GM18507 (cell line): ENCODE measurements at regions not wholly inside any gene's neighbourhood (a gene's known extent, or its start where the extent isn't known, plus 50 kb on each side); places are given as distances from the start of the nearest gene placed in this dataset.

Experiments used
- DNase-seq: peaks from one replicate; pipeline ENCODE4 v3.0.0; 2011; ENCODE audit warnings: low read depth; ENCODE audit not compliant: insufficient read length; ENCODE audit errors: extremely low spot score
- FAIRE-seq: peaks from 2 replicates; lab custom pipeline; 2011; peaks lifted over from hg19 to GRCh38; lab: Jason Lieb, UNC

GRCh38 chr11:116605543-116606459, 167.0 kb downstream of the BUD13 start:
- FAIRE-seq (no peak), DNase-seq (no peak)

- DNase-seq (no peak), FAIRE-seq (no peak)
These were observed 169.0 kb downstream of the BUD13 start for GRCh38 chr11:116603728-116604323.

DNA sequence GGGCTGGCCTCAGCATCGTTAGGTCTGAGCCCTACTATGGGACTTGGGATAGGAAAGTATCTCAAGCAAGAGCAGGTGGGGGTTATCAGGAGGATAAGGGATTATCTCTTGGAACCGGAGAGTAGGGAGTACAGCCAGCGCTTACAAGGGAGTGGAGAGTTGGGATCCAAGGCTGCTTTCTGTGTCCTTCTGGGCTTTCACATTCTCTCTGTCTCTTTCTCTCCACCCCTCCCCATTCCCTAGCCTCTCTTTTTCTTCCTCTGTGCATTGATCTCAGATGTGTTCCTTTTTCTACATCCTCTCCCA, 170.2 kb downstream of the BUD13 start:
- FAIRE-seq, result no peak

GRCh38 chr11:116601814-116602636, 170.8 kb downstream of the BUD13 start:
- no peak for FAIRE-seq
- DNase-seq, result no peak

More for the DNA sequence above, 170.2 kb downstream of the BUD13 start:
- DNase-seq, result no peak

DNA sequence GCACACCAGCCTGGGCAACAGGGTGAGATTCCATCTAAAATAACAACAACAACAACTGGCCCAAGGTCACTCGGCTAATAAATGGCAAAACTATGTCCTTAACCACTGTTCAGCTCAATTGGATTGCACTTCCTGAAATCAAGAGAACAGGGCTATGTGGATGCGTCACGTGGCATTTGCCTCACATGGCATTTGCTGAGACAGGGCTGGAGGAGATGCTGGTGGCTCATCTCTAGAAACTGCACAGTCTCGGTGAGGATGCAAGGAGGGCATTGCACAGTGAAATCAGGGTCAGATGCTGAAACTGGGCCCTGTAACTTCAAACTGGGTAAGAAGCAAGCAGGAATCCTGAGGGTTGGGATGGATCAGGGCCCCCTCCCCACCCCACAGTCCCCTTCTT, 171.9 kb downstream of the BUD13 start:
- DNase-seq (no peak), FAIRE-seq (no peak)

GRCh38 chr11:116598556-116598955, 174.2 kb downstream of the BUD13 start:
- FAIRE-seq, result no peak
- no peak for DNase-seq

DNA sequence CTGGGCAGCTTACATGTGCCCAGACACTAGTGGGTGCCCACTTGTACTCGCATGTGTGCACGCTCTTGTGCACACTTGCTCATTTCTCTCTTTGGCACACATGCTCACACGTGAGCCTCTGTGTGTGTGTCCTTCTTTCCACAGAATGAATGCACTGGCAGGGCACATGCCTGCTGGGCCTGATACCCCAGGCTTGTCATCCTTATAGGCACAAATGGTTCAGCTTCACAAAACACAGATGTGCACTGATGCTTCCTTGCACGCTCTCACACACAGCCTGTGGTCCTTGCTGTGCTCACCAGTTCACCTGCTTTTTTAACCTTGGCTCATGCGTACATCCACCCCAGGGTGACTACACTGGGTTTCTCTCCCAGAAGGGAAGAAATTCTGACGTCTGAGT, 174.8 kb downstream of the BUD13 start:
- FAIRE-seq (no peak), DNase-seq (no peak)

- FAIRE-seq, result no peak
These were observed 176.2 kb downstream of the BUD13 start for GRCh38 chr11:116596346-116597260.

DNA sequence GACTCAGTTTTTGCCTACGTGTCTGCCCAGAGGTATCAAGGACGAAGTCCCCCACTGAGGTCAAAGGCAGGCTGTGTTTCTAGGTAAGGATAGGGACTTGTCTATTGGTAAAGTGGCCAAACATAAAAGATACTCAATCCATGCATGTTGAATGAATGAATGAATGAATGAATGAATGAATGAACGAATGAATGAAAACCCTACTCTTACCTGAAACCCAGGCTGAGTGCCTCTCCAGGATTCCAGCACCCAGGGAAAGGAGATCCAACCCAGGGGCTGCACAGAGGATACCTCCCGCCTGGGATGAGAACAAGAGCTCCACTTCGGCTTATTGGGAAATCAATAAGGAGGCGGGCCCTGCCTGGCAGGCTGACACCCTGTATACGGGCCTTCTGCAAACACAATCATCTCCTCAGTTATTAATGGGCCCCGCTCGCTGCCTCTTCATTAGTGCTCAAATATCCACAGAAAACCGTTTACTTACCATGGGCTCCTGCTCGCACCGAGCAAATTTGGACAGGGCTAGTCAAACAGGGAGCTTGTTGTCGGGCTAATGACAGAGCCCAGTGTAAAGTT, 177.4 kb downstream of the BUD13 start:
- no peak for DNase-seq
- FAIRE-seq, result no peak

More at GRCh38 chr11:116596346-116597260, 176.2 kb downstream of the BUD13 start:
- DNase-seq, result no peak

- FAIRE-seq (no peak), DNase-seq (no peak)
These were observed 181.8 kb downstream of the BUD13 start for GRCh38 chr11:116590844-116591570.

DNA sequence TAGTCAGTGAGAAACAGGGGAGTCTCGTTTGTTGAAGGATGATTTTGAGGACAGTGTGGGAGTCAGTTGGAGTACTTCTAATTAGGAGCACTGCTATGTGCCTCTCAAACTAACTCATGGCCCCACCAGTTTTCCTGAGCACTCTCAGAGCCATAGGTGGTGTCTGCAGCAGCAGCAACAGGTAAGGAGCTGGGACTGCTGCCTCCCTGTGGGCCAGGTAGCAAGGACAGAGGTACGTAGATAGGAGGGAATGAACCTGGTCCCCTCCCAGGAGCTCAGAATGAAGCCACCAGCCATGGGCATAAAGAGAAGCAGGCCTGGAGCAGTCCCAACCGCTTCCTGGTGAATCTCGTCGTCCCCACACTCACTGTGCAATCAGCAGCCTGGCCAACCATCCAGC, 183.4 kb downstream of the BUD13 start:
- no peak for FAIRE-seq
- no peak for DNase-seq

DNA sequence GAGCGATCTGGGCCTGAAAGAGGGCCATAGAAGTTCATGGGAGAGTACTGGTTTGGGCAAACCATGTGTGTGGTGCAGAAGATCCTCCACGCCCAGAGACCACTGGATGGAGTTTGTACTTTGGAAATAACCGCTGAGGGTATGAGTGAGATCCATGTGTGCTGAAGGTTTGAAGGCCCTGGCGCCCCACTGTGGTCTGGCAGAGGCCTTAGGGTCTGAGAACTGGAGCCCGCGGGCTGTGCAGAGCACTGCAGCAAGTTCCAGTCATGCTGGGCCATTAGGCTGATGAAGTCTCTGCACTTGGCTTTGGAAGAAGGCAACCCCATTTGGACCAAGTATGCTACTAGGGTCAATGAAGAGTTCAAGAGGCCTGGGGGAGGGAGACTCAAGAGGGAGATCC, 186.4 kb downstream of the BUD13 start:
- FAIRE-seq (no peak), DNase-seq (no peak)

GRCh38 chr11:116582571-116582970, 190.2 kb downstream of the BUD13 start:
- DNase-seq, result no peak
- no peak for FAIRE-seq

GRCh38 chr11:116581349-116581748, 191.4 kb downstream of the BUD13 start:
- no peak for DNase-seq

DNA sequence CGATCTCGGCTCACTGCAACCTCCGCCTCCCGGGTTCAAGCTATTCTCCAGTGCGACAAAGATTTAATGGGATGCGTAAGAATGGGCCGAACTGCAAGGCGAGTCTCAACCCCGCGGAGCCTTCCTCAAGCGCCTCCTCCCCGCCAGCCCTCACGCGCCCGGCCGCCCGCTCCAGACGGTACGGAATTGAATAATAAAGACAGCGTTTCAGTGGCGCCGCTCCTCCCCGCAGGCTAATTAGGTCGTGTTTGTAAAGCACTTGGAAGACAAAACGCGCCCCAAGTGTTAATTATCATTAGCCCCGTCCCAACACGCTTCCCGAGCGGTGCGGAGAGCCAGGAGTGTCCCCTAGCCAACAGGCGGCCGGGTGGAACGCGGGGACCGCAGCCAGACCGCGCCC, 192.0 kb downstream of the BUD13 start:
- no peak for FAIRE-seq
- no peak for DNase-seq

More at GRCh38 chr11:116581349-116581748, 191.4 kb downstream of the BUD13 start:
- FAIRE-seq, result no peak

GRCh38 chr11:116579857-116580727, 192.7 kb downstream of the BUD13 start:
- DNase-seq, result no peak
- FAIRE-seq, result no peak

DNA sequence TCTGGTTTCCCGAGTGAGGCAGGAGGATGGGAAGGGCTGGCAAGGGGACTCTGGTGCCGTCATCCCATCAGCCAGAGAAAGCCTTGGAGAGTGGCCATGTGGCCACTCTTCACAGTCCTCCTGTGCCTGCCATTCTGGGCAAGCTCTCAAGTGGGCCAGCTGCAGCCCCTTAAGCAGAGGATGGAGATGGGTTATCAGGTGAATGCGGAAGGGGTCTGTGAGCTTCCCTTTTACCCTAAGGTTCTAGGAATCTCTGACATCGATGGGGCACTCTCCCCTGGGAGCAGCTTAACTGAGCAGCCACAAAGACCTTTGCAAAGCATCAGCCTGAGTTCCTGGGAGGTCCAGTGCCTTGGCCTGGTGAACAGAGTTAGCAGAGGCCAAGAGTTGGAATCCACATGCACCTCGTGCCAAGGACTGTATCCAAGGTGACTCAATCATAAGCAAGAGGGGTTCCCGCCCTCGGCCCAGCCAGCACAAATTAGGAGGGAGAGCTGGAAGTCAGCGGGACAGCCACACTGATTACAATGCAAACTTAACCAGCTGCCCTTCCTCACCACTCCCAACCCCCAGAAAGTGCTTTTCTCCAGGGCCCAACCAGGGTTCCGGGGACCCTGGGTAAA, 193.6 kb downstream of the BUD13 start:
- DNase-seq (no peak), FAIRE-seq (no peak)
